NCI-H1092 treated with DMSO at 0.1 percent for 48 hours (cell line): ENCODE measurements at regions not wholly inside any gene's neighbourhood (a gene's known extent, or its start where the extent isn't known, plus 50 kb on each side); places are given as distances from the start of the nearest gene placed in this dataset.

Experiments used
- DNase-seq: peaks from one replicate; lab custom pipeline; 2025; lab: John Stamatoyannopoulos, UW

GRCh38 chr12:45587012-45587411 lies 142.5 kb upstream of the ARID2 start:
- no peak for DNase-seq

GRCh38 chr12:45587877-45588533 lies 141.5 kb upstream of the ARID2 start:
- no peak for DNase-seq

GRCh38 chr12:45590646-45591045 lies 138.9 kb upstream of the ARID2 start:
- DNase-seq, result no peak

- DNase-seq, result no peak
These were observed 137.9 kb upstream of the ARID2 start for GRCh38 chr12:45591635-45592034.

- DNase-seq, result no peak
These were observed 133.1 kb upstream of the ARID2 start for GRCh38 chr12:45596366-45596765.

- no peak for DNase-seq
These were observed 131.2 kb upstream of the ARID2 start for GRCh38 chr12:45598336-45598735.

GRCh38 chr12:45598761-45599160 lies 130.7 kb upstream of the ARID2 start:
- no peak for DNase-seq

- no peak for DNase-seq
These were observed 130.3 kb upstream of the ARID2 start for GRCh38 chr12:45599196-45599595.

GRCh38 chr12:45601390-45601789 lies 128.1 kb upstream of the ARID2 start:
- DNase-seq, result no peak

GRCh38 chr12:45601888-45602287 lies 127.6 kb upstream of the ARID2 start:
- DNase-seq, result no peak

GRCh38 chr12:45605624-45606023 lies 123.9 kb upstream of the ARID2 start:
- no peak for DNase-seq

- DNase-seq, result no peak
These were observed 118.4 kb upstream of the ARID2 start for GRCh38 chr12:45611061-45611460.

GRCh38 chr12:45611495-45611894 lies 118.0 kb upstream of the ARID2 start:
- DNase-seq, result no peak

GRCh38 chr12:45612044-45612794 lies 117.3 kb upstream of the ARID2 start:
- no peak for DNase-seq

GRCh38 chr12:45613296-45613695 lies 116.2 kb upstream of the ARID2 start:
- DNase-seq, result no peak

GRCh38 chr12:45613855-45614254 lies 115.7 kb upstream of the ARID2 start:
- no peak for DNase-seq

GRCh38 chr12:45615268-45615667 lies 114.2 kb upstream of the ARID2 start:
- DNase-seq, result peak; percentile 83

GRCh38 chr12:45619736-45620135 lies 109.8 kb upstream of the ARID2 start:
- DNase-seq, result no peak

- no peak for DNase-seq
These were observed 107.8 kb upstream of the ARID2 start for GRCh38 chr12:45621703-45622102.

- DNase-seq, result no peak
These were observed 107.1 kb upstream of the ARID2 start for GRCh38 chr12:45622210-45622937.

- no peak for DNase-seq
These were observed 106.3 kb upstream of the ARID2 start for GRCh38 chr12:45623221-45623620.

- no peak for DNase-seq
These were observed 105.6 kb upstream of the ARID2 start for GRCh38 chr12:45623940-45624339.

GRCh38 chr12:45626965-45627364 lies 102.5 kb upstream of the ARID2 start:
- DNase-seq, result no peak
